ENCODE measurements at regions not wholly inside any gene's neighbourhood (a gene's known extent, or its start where the extent isn't known, plus 50 kb on each side); places are given as distances from the start of the nearest gene placed in this dataset.

GRCh38 chr4:173929921-173930320, 353.5 kb downstream of the FBXO8 start:
- TF ChIP-seq POLR2A (IDR thresholded peaks at IDR 0.05): no peak
- no peak for TF ChIP-seq CTCF (IDR thresholded peaks at IDR 0.05)
- TF ChIP-seq POLR2AphosphoS5 (IDR thresholded peaks at IDR 0.05): no peak
- TF ChIP-seq EP300 (IDR thresholded peaks at IDR 0.05): no peak
